GM23338 (cell line): ENCODE measurements at regions not wholly inside any gene's neighbourhood (a gene's known extent, or its start where the extent isn't known, plus 50 kb on each side); places are given as distances from the start of the nearest gene placed in this dataset.

Experiments used
- ATAC-seq: fragments of 200-7000 bp; cut with Tn5 transposase; 3 replicates; pipeline ENCODE4 v1.9.1; 2020
- DNase-seq: peaks from one replicate; pipeline ENCODE4 v3.0.0-alpha.2; 2015; ENCODE audit warnings: low spot score
- H2AFZ ChIP-seq: fragments of 200-600 bp; sonication (generic); 2 replicates; pipeline ENCODE4 v1.8.0; 2016; ENCODE audit warnings: antibody characterized with exemption, mild to moderate bottlenecking, moderate library complexity
- H3F3A ChIP-seq: fragments of 200-600 bp; sonication (generic); replicated peaks from 2 replicates; pipeline ENCODE4 v1.8.0; 2017; ENCODE audit warnings: antibody characterized with exemption, mixed run types, low read depth
- H3K27ac ChIP-seq: fragments of 200-600 bp; sonication (generic); 2 replicates; pipeline ENCODE4 v1.6.1; 2016; ENCODE audit warnings: low read depth
- H3K27me3 ChIP-seq: fragments of 200-600 bp; sonication (generic); 2 replicates; pipeline ENCODE4 v1.8.0; 2016; ENCODE audit warnings: mild to moderate bottlenecking, mixed run types, moderate library complexity; ENCODE audit not compliant: insufficient read depth
- H3K36me3 ChIP-seq: fragments of 200-600 bp; sonication (generic); 2 replicates; pipeline ENCODE4 v1.8.0; 2016; ENCODE audit warnings: mild to moderate bottlenecking; ENCODE audit not compliant: insufficient read depth
- H3K4me1 ChIP-seq: fragments of 200-600 bp; sonication (generic); 2 replicates; pipeline ENCODE4 v1.8.0; 2016; ENCODE audit warnings: mild to moderate bottlenecking, moderate library complexity; ENCODE audit not compliant: insufficient read depth
- H3K4me2 ChIP-seq: fragments of 200-600 bp; sonication (generic); 2 replicates; pipeline ENCODE4 v1.7.1; 2017; ENCODE audit warnings: mixed run types
- H3K4me3 ChIP-seq: fragments of 200-600 bp; sonication (generic); 2 replicates; pipeline ENCODE4 v1.6.1; 2016; ENCODE audit warnings: mixed run types
- H3K79me2 ChIP-seq: fragments of 200-600 bp; sonication (generic); replicated peaks from 2 replicates; pipeline ENCODE4 v1.8.0; 2017; ENCODE audit warnings: mild to moderate bottlenecking; ENCODE audit not compliant: insufficient read depth
- H3K9me2 ChIP-seq: fragments of 200-600 bp; sonication (generic); 2 replicates; pipeline ENCODE4 v1.8.0; 2017; ENCODE audit not compliant: insufficient read depth
- H4K20me1 ChIP-seq: fragments of 200-600 bp; sonication (generic); replicated peaks from 2 replicates; pipeline ENCODE4 v1.8.0; 2017; ENCODE audit warnings: mild to moderate bottlenecking; ENCODE audit not compliant: insufficient read depth
- H3K27ac Mint-ChIP-seq: 2 replicates; pipeline ENCODE4 v1.8.0; 2020; ENCODE audit warnings: inconsistent platforms, mild to moderate bottlenecking, moderate library complexity, mixed read lengths
- H3K27me3 Mint-ChIP-seq: 3 replicates; pipeline ENCODE4 v1.8.0; 2022; ENCODE audit warnings: low read depth, mild to moderate bottlenecking, moderate library complexity, mixed read lengths, inconsistent platforms; ENCODE audit not compliant: insufficient read depth, poor library complexity
- H3K36me3 Mint-ChIP-seq: 3 replicates; pipeline ENCODE4 v1.8.0; 2021; ENCODE audit warnings: low read depth, mild to moderate bottlenecking, inconsistent platforms, moderate library complexity, mixed read lengths
- H3K4me1 Mint-ChIP-seq: 3 replicates; pipeline ENCODE4 v1.8.0; 2020; ENCODE audit warnings: mild to moderate bottlenecking, inconsistent platforms, mixed read lengths
- H3K4me3 Mint-ChIP-seq: 3 replicates; pipeline ENCODE4 v1.8.0; 2021; ENCODE audit warnings: moderate library complexity, mild to moderate bottlenecking, inconsistent platforms, mixed read lengths
- H3K9me3 Mint-ChIP-seq: 3 replicates; pipeline ENCODE4 v1.8.0; 2020; ENCODE audit warnings: moderate library complexity, mild to moderate bottlenecking, inconsistent platforms, mixed read lengths
- ETS1 ChIP-seq: IDR thresholded peaks from 2 replicates; pipeline ENCODE4 v1.6.1; 2016; ENCODE audit warnings: antibody characterized with exemption
- EZH2 ChIP-seq: fragments of 200-600 bp; sonication (generic); IDR thresholded peaks from one replicate; pipeline ENCODE4 v1.8.0; 2017; ENCODE audit warnings: antibody characterized with exemption, mild to moderate bottlenecking, low read depth; ENCODE audit not compliant: unreplicated experiment
- EZH2phosphoT487 ChIP-seq: fragments of 200-600 bp; sonication (generic); IDR thresholded peaks from one replicate; pipeline ENCODE4 v1.8.1; 2018; ENCODE audit warnings: antibody characterized with exemption; ENCODE audit not compliant: unreplicated experiment
- POLR2AphosphoS5 ChIP-seq: IDR thresholded peaks from 2 replicates; pipeline ENCODE4 v1.6.1; 2016; ENCODE audit warnings: antibody characterized with exemption, low read depth
- REST ChIP-seq: IDR thresholded peaks from one replicate; pipeline ENCODE4 v1.6.1; 2018; ENCODE audit warnings: antibody characterized with exemption; ENCODE audit not compliant: unreplicated experiment
- STAT1 ChIP-seq: IDR thresholded peaks from one replicate; pipeline ENCODE4 v1.6.1; 2016; ENCODE audit warnings: antibody characterized with exemption; ENCODE audit not compliant: unreplicated experiment
- ZNF114 ChIP-seq: fragments of 250-450 bp; sonication (Bioruptor Pico); IDR thresholded peaks from 2 replicates; pipeline ENCODE4 v1.5.0; 2020; ENCODE audit warnings: mild to moderate bottlenecking, moderate library complexity
- ZNF331 ChIP-seq: fragments of 250-450 bp; sonication (Bioruptor Pico); IDR thresholded peaks from 2 replicates; pipeline ENCODE4 v1.5.0; 2020; ENCODE audit warnings: low read depth, mild to moderate bottlenecking, moderate library complexity
- ZNF462 ChIP-seq: fragments of 250-450 bp; sonication (Bioruptor Pico); IDR thresholded peaks from 2 replicates; pipeline ENCODE4 v1.5.0; 2020; ENCODE audit warnings: mild to moderate bottlenecking, moderate library complexity

- ATAC-seq (no peak), DNase-seq (no peak)
- H3K79me2 ChIP-seq, result no peaks in the 10 kb centered on the region
- no peaks in the 10 kb centered on the region for H4K20me1 ChIP-seq
- TF ChIP-seq REST (no peak), EZH2 (no peak), ZNF462 (CRISPR knock-in tag) (no peak), ETS1 (no peak), ZNF331 (CRISPR knock-in tag) (no peak), STAT1 (no peak), POLR2AphosphoS5 (no peak), ZNF114 (CRISPR knock-in tag) (no peak), EZH2phosphoT487 (no peak)
- H3K4me2 ChIP-seq, result no peak overlapping the region
- no peaks in the 10 kb centered on the region for H3K36me3 ChIP-seq
- H3K27me3 ChIP-seq, result peaks cover 58% of the 10 kb centered on the region
- H3K36me3 Mint-ChIP-seq, result no peaks in the 10 kb centered on the region
- no peak overlapping the region for H2AFZ ChIP-seq
- H3K27ac ChIP-seq, result no peak overlapping the region
- H3K4me3 ChIP-seq, result no peak overlapping the region
- no peak overlapping the region for H3K4me3 Mint-ChIP-seq
- H3K4me1 ChIP-seq, result 0 out of 2 replicates have a peak, but pooled peaks cover 5% of the 10 kb centered on the region
- no peaks in the 10 kb centered on the region for H3F3A ChIP-seq
- no peaks in the 10 kb centered on the region for H3K9me3 Mint-ChIP-seq
- H3K27ac Mint-ChIP-seq, result no peak overlapping the region
- peaks cover 28% of the 10 kb centered on the region for H3K27me3 Mint-ChIP-seq
- peaks cover 8% of the 10 kb centered on the region for H3K4me1 Mint-ChIP-seq
- no peaks in the 10 kb centered on the region for H3K9me2 ChIP-seq
Measured at GRCh38 chr14:62118871-62119270, 356.7 kb downstream of the SNAPC1 start.
